Common myeloid progenitor, CD34-positive (primary cell): ENCODE measurements at regions not wholly inside any gene's neighbourhood (a gene's known extent, or its start where the extent isn't known, plus 50 kb on each side); places are given as distances from the start of the nearest gene placed in this dataset.

Experiments
- CTCF ChIA-PET: fragments of 350-600 bp; sonication (Branson Sonifier 250); formaldehyde crosslinking; loops from one replicate; lab custom pipeline; 2021; ENCODE audit warnings: antibody characterized with exemption; lab: Charles Lee
- POLR2A ChIA-PET: fragments of 350-600 bp; sonication (Branson Sonifier 250); formaldehyde crosslinking; loops from one replicate; lab custom pipeline; 2021; ENCODE audit warnings: antibody characterized with exemption; lab: Charles Lee
- DNase-seq, 3 donors: peaks; one replicate each; pipeline versions ENCODE4 v3.0.0 to v3.0.0-alpha.2; 2013
- H3K27ac ChIP-seq, 2 experiments: 1 replicate in 1 of 2; 2 replicates in 1 of 2; pipeline ENCODE4 v1.7.0; 2013; ENCODE audit warnings: inconsistent platforms in 2 of 2, low read length in 2 of 2, mild to moderate bottlenecking in 2 of 2, low read depth in 1 of 2, moderate library complexity in 1 of 2; ENCODE audit not compliant: severe bottlenecking in 2 of 2, insufficient read depth in 1 of 2, poor library complexity in 1 of 2
- H3K27me3 ChIP-seq, 5 experiments: replicated peaks in 2 of 5; 1 replicate in 3 of 5; 2 replicates in 2 of 5; pipeline versions ENCODE4 v1.6.1 to v1.7.0; 2013; ENCODE audit warnings: low read length in 4 of 5, mild to moderate bottlenecking in 2 of 5, moderate library complexity in 2 of 5, inconsistent platforms in 1 of 5; ENCODE audit not compliant: insufficient read depth in 5 of 5, control insufficient read depth in 4 of 5
- H3K36me3 ChIP-seq, 4 experiments: 1 replicate in 2 of 4; 2 replicates in 2 of 4; pipeline versions ENCODE4 v1.6.1 to v1.7.0; 2013; ENCODE audit warnings: low read length in 3 of 4, control low read depth in 1 of 4, mild to moderate bottlenecking in 1 of 4; ENCODE audit not compliant: control insufficient read depth in 4 of 4, insufficient read depth in 4 of 4
- H3K4me1 ChIP-seq, 4 experiments: 1 replicate in 3 of 4; 2 replicates in 1 of 4; pipeline versions ENCODE4 v1.6.1 to v1.7.1; 2013; ENCODE audit warnings: low read length in 3 of 4, mild to moderate bottlenecking in 3 of 4, control low read depth in 1 of 4, inconsistent platforms in 1 of 4, moderate library complexity in 1 of 4; ENCODE audit not compliant: control insufficient read depth in 4 of 4, insufficient read depth in 4 of 4; ENCODE audit errors: control extremely low read depth in 1 of 4
- H3K4me3 ChIP-seq, 7 experiments: 1 replicate in 4 of 7; 2 replicates in 3 of 7; pipeline versions ENCODE4 v1.5.1 to v1.7.0; 2013; ENCODE audit warnings: mild to moderate bottlenecking in 7 of 7, low read length in 6 of 7, moderate library complexity in 6 of 7, inconsistent platforms in 2 of 7, low read depth in 2 of 7, control low read depth in 1 of 7; ENCODE audit not compliant: insufficient read depth in 4 of 7, control insufficient read depth in 1 of 7; ENCODE audit errors: extremely low read depth in 1 of 7
- H3K9me3 ChIP-seq, 5 experiments: 1 replicate in 4 of 5; 2 replicates in 1 of 5; pipeline versions ENCODE4 v1.6.1 to v1.7.1; 2013; ENCODE audit warnings: low read length in 4 of 5, mild to moderate bottlenecking in 2 of 5, inconsistent platforms in 1 of 5, low read depth in 1 of 5, moderate library complexity in 1 of 5; ENCODE audit not compliant: control insufficient read depth in 4 of 5, insufficient read depth in 2 of 5; ENCODE audit errors: control extremely low read depth in 1 of 5
- whole genome bisulfite sequencing: methylation state at CpG from one replicate; pipeline ENCODE4 v1.1.5; 2013; ENCODE audit not compliant: insufficient coverage; 5-methylcytosine and 5-hydroxymethylcytosine counted together

- H3K27me3 ChIP-seq: peaks cover 0 to 2% (median 0%) of the 10 kb centered on the region in 5 experiments
- WGBS: 100% methylated on average over 1 of the region's 3 CpGs
- no peak overlapping the region for H3K27ac ChIP-seq
- H3K36me3 ChIP-seq: no peaks in the 10 kb centered on the region
- H3K4me3 ChIP-seq: no peak overlapping the region
- DNase-seq: no peak
- POLR2A ChIA-PET: no interaction called here
- CTCF ChIA-PET: no interaction called here
- no peaks in the 10 kb centered on the region for H3K9me3 ChIP-seq
- no peaks in the 10 kb centered on the region for H3K4me1 ChIP-seq
Measured at GRCh38 chr6:84447651-84448050, 220.2 kb upstream of the CEP162 start.

DNA sequence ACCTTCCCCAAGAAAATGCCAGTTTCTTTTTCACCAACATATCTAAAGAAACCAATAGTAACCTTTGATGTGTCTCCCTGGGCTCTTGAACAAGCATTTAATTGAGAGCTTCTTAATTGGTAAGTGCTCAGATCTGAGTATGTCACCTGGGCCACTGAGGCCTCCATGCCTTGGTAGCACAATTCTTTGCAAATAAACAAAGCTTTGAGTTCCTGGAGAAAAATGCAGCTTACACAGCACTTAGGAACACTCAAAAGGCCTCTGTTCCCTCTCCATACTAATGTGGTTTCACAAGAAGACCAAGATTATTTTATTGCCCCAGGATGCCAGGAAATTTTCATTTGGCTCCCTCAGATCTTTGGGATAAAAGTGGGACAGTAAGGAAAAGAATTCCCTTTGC lies 217.6 kb upstream of the CEP162 start:
- DNase-seq: no peak
- peaks cover 0 to 1% (median 0%) of the 10 kb centered on the region in 5 experiments for H3K27me3 ChIP-seq
- ChIA-PET POLR2A (no interaction called here), CTCF (no interaction called here)
- no peaks in the 10 kb centered on the region for H3K36me3 ChIP-seq
- H3K4me1 ChIP-seq: no peaks in the 10 kb centered on the region
- no peaks in the 10 kb centered on the region for H3K9me3 ChIP-seq
- H3K27ac ChIP-seq: no peak overlapping the region
- H3K4me3 ChIP-seq: no peak overlapping the region

GRCh38 chr6:84442208-84442607 lies 214.8 kb upstream of the CEP162 start:
- no CpG with 5 or more reads among the region's 3 CpGs for WGBS
- H3K27me3 ChIP-seq: peaks cover 0 to 1% (median 0%) of the 10 kb centered on the region in 5 experiments
- POLR2A ChIA-PET: no interaction called here
- no peak for DNase-seq
- H3K36me3 ChIP-seq: no peaks in the 10 kb centered on the region
- CTCF ChIA-PET: no interaction called here
- H3K4me1 ChIP-seq: no peaks in the 10 kb centered on the region
- no peak overlapping the region for H3K4me3 ChIP-seq
- no peak overlapping the region for H3K27ac ChIP-seq
- no peaks in the 10 kb centered on the region for H3K9me3 ChIP-seq

DNA sequence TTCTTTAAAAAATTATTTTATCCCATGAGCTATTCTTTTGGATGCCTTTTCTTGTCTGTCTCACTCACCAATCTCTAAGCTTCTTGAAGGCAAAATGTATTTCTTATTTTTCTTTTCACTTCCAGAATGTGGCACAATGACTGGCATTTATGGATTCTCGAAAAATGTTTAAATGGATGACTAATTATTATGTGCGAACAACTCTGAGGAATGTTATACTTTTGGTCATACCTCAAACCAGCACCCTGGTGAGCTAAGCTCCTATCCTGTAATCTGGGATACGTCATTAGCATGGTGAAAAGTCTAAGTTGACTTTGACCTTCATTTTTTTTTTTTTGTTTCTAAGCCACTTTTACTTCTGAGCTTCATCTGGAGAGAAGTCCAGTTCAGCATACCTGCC lies 214.0 kb upstream of the CEP162 start:
- Histone ChIP-seq H3K4me3 (no peak overlapping the region), H3K27me3 (peaks cover 0 to 4% (median 0%) of the 10 kb centered on the region in 5 experiments), H3K27ac (no peak overlapping the region), H3K9me3 (no peaks in the 10 kb centered on the region), H3K36me3 (no peaks in the 10 kb centered on the region), H3K4me1 (no peaks in the 10 kb centered on the region)
- ChIA-PET POLR2A (no interaction called here), CTCF (interaction anchor here (0.7 kb wide), 1 partner anchor 128 kb away, joined by 3 read pairs; no protein-coding TSS in a partner anchor)
- no peak for DNase-seq
- WGBS: 86% methylated on average over 2 of the region's 3 CpGs

GRCh38 chr6:84434550-84434949 lies 207.1 kb upstream of the CEP162 start:
- Histone ChIP-seq H3K4me3 (no peak overlapping the region), H3K36me3 (no peaks in the 10 kb centered on the region), H3K4me1 (no peaks in the 10 kb centered on the region), H3K27me3 (peaks cover 0 to 29% (median 8%) of the 10 kb centered on the region in 5 experiments), H3K27ac (no peak overlapping the region), H3K9me3 (no peaks in the 10 kb centered on the region)
- 100% methylated on average over 2 of the region's 4 CpGs for WGBS
- ChIA-PET POLR2A (no interaction called here), CTCF (no interaction called here)
- no peak for DNase-seq

DNA sequence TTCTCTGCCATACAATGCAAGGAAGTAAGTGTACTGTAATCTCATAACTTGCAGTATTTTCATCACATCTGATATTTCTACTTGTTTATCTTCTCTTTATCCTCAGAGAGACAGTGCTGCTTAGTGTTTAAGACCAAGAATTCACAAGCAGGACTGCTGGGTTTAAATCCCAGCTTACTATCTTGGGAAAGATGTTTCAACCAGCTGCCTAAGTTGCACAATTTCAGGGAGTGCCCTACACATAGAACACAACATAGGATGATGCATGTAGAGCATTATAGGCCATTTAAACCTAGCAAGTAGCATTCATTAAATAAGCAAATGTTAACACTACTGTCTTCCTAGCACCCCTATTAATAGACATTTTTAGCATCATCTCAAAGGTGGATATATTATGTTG lies 205.2 kb upstream of the CEP162 start:
- Histone ChIP-seq H3K4me1 (no peaks in the 10 kb centered on the region), H3K9me3 (no peaks in the 10 kb centered on the region), H3K4me3 (no peak overlapping the region), H3K27me3 (peaks cover 0 to 34% (median 9%) of the 10 kb centered on the region in 5 experiments), H3K27ac (no peak overlapping the region), H3K36me3 (no peaks in the 10 kb centered on the region)
- no peak for DNase-seq
- POLR2A ChIA-PET: no interaction called here
- CTCF ChIA-PET: no interaction called here

DNA sequence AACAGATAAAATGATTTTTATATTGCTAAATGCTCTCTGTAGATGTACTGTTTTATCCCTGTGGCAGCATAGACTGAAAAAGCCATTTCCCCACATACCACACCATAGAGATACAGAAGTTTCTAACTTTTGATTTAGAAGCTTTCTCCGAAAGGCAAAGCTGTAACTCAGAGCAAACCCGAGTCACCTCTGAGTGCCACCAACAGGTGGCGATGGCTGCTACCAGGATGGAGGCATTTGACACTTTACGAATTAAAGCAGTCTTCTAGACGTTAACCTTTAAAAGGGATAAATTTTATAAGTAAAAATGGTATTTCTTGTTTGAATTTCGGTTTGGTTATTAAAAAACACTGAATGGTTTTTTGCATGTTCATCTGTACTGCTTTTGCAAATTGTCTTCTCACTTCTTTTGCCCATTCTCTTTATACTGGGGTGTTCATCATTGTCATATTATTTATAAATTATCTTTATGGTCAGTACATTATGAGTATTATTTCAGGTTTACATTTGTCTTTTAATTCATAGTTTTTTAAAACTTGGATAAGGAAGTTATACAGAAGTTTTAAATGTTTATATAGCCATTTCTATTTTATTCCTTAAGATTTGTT lies 201.0 kb upstream of the CEP162 start:
- CTCF ChIA-PET: no interaction called here
- POLR2A ChIA-PET: no interaction called here

More for the DNA sequence above, 201.0 kb upstream of the CEP162 start:
- DNase-seq: peak; percentile 48 to 66 (median 59)
- Histone ChIP-seq H3K4me3 (no peak overlapping the region), H3K27me3 (peaks cover 6 to 58% (median 16%) of the 10 kb centered on the region in 5 experiments), H3K27ac (no peak overlapping the region), H3K9me3 (no peaks in the 10 kb centered on the region), H3K36me3 (no peaks in the 10 kb centered on the region), H3K4me1 (no peaks in the 10 kb centered on the region)
- 11% methylated on average over 3 of the region's 6 CpGs for WGBS
